HL-60 (cell line): ENCODE measurements at regions not wholly inside any gene's neighbourhood (a gene's known extent, or its start where the extent isn't known, plus 50 kb on each side); places are given as distances from the start of the nearest gene placed in this dataset.

Experiments
- DNase-seq, 2 experiments: peaks; one replicate each; pipeline ENCODE4 v3.0.0-alpha.2; 2010 to 2020; ENCODE audit warnings: low read depth in 1 of 2, low spot score in 1 of 2
- H3K27ac ChIP-seq: fragments of 250-450 bp; sonication (Bioruptor Pico); replicated peaks from 2 replicates; pipeline ENCODE4 v1.5.1; 2020; ENCODE audit warnings: mild to moderate bottlenecking, moderate library complexity
- H3K27me3 ChIP-seq: fragments of 250-450 bp; sonication (Bioruptor Pico); 2 replicates; pipeline ENCODE4 v1.5.1; 2021; ENCODE audit warnings: mild to moderate bottlenecking, moderate library complexity; ENCODE audit not compliant: insufficient read depth, poor library complexity, severe bottlenecking
- H3K4me3 ChIP-seq: replicated peaks from 2 replicates; pipeline ENCODE4 v1.5.1; 2011; ENCODE audit warnings: mild to moderate bottlenecking, control low read depth, low read length; ENCODE audit not compliant: insufficient read depth
- GABPA ChIP-seq: IDR thresholded peaks from 2 replicates; pipeline ENCODE4 v1.6.1; 2012; ENCODE audit warnings: low read depth
- POLR2AphosphoS5 ChIP-seq: IDR thresholded peaks from 2 replicates; pipeline ENCODE4 v1.6.1; 2012; ENCODE audit warnings: low read depth
- SPI1 ChIP-seq: IDR thresholded peaks from 2 replicates; pipeline ENCODE4 v1.6.1; 2012; ENCODE audit warnings: low read depth, mild to moderate bottlenecking, borderline replicate concordance
- TF ChIP-seq, protein P1 (sequence below): IDR thresholded peaks from one replicate; pipeline ENCODE4 v1.5.1; 2011; ENCODE audit warnings: low read length, control low read depth, inconsistent platforms; ENCODE audit not compliant: insufficient read depth
- TF ChIP-seq, protein P2 (sequence below): IDR thresholded peaks from 2 replicates; pipeline ENCODE4 v1.6.1; 2012; ENCODE audit warnings: low read depth; ENCODE audit not compliant: insufficient replicate concordance

DNA sequence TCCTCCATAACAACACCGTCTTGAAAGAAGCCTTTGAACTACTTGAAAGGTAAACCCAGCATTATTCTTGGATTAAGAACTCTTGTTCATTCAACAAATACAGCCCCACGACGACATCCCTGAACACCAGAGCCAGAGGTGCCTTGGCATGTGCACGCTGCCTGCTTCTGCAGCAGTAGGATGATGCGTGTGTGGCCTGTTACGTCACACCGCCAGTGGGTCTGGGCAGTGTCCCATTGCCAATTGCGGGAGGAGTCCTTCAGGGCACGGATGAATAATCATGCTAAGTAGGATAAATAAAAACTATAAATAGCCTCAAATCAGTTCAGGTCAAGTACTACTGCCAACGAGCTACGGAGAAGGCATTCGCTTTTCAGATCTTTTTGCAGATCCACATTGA is 380.5 kb downstream of the SHANK2 start:
- Histone ChIP-seq H3K27me3 (no peaks in the 10 kb centered on the region), H3K27ac (no peak overlapping the region), H3K4me3 (no peak overlapping the region)
- TF ChIP-seq GABPA, result no peak
- no peak for TF ChIP-seq POLR2AphosphoS5
- TF ChIP-seq, protein P1, sequence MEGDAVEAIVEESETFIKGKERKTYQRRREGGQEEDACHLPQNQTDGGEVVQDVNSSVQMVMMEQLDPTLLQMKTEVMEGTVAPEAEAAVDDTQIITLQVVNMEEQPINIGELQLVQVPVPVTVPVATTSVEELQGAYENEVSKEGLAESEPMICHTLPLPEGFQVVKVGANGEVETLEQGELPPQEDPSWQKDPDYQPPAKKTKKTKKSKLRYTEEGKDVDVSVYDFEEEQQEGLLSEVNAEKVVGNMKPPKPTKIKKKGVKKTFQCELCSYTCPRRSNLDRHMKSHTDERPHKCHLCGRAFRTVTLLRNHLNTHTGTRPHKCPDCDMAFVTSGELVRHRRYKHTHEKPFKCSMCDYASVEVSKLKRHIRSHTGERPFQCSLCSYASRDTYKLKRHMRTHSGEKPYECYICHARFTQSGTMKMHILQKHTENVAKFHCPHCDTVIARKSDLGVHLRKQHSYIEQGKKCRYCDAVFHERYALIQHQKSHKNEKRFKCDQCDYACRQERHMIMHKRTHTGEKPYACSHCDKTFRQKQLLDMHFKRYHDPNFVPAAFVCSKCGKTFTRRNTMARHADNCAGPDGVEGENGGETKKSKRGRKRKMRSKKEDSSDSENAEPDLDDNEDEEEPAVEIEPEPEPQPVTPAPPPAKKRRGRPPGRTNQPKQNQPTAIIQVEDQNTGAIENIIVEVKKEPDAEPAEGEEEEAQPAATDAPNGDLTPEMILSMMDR, result no peak
- no peak for TF ChIP-seq SPI1
- TF ChIP-seq, protein P2, sequence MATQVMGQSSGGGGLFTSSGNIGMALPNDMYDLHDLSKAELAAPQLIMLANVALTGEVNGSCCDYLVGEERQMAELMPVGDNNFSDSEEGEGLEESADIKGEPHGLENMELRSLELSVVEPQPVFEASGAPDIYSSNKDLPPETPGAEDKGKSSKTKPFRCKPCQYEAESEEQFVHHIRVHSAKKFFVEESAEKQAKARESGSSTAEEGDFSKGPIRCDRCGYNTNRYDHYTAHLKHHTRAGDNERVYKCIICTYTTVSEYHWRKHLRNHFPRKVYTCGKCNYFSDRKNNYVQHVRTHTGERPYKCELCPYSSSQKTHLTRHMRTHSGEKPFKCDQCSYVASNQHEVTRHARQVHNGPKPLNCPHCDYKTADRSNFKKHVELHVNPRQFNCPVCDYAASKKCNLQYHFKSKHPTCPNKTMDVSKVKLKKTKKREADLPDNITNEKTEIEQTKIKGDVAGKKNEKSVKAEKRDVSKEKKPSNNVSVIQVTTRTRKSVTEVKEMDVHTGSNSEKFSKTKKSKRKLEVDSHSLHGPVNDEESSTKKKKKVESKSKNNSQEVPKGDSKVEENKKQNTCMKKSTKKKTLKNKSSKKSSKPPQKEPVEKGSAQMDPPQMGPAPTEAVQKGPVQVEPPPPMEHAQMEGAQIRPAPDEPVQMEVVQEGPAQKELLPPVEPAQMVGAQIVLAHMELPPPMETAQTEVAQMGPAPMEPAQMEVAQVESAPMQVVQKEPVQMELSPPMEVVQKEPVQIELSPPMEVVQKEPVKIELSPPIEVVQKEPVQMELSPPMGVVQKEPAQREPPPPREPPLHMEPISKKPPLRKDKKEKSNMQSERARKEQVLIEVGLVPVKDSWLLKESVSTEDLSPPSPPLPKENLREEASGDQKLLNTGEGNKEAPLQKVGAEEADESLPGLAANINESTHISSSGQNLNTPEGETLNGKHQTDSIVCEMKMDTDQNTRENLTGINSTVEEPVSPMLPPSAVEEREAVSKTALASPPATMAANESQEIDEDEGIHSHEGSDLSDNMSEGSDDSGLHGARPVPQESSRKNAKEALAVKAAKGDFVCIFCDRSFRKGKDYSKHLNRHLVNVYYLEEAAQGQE, result no peak
- DNase-seq, result no peak

DNA sequence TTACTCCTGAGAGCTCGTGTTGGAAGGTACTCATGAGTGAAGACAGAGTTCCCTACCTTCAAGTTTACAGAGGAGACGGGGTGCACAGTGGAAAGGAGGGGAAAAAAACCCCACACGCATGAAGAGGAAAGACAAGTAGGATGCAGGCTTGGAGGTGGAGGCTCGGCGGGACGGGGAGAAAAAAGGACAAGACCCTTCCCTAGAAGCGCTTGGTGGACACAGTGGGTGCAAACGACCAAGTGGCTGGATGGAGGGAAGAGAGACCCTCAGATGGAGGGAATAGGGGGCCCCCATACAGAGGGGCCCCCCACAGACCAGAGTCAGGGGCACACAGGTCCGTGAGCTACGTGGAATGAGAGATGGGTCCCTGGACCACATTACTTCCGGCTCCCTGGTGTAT is 380.1 kb downstream of the SHANK2 start:
- TF ChIP-seq, protein P2, result no peak
- TF ChIP-seq, protein P1, result no peak
- TF ChIP-seq SPI1, result no peak
- TF ChIP-seq POLR2AphosphoS5, result no peak
- no peak for TF ChIP-seq GABPA
- H3K4me3 ChIP-seq, result no peak overlapping the region
- H3K27ac ChIP-seq, result no peak overlapping the region
- DNase-seq, result no peak
- H3K27me3 ChIP-seq, result no peaks in the 10 kb centered on the region

DNA sequence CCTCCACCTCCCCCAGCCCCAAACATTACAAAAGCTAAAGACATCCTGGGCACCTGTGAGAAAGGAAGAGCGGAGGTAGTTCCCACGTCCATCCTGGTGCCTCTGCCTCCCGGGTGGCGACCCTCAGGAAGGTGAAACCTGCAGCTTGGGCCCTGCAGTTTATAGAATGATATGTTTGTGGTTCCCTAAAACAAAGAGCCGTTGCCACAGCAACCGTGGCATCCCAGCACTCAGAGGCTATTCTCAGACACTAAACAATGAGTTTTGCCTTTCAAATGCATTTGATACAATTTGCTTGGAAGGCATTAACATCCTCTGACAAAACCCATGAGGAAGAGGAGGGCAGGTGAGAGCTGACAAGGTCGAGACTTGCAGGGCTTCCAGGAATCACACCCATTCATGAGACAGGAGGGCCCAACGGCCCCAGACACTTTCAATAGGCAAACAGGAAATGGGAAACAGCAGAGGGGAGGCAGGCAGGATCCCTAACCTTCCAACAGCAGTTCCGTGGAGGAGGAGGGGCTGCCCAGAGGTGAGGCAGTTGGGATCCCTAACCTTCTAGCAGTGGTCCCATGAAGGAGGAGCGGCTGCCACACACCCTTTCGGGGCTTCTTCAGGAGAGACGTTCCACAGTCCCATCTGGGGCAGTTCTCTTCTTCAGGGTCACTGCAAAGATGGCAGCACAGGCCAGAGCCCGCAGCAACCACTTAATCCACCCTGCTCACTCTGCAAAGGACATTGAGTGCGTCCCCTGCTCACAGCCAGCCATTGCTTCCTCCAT is 379.2 kb downstream of the SHANK2 start:
- no peak for TF ChIP-seq POLR2AphosphoS5
- TF ChIP-seq, protein P1, result no peak
- TF ChIP-seq, protein P2, result no peak
- H3K4me3 ChIP-seq, result no peak overlapping the region
- H3K27ac ChIP-seq, result no peak overlapping the region
- DNase-seq, result no peak
- no peaks in the 10 kb centered on the region for H3K27me3 ChIP-seq
